GM12801 (cell line): ENCODE measurements at regions not wholly inside any gene's neighbourhood (a gene's known extent, or its start where the extent isn't known, plus 50 kb on each side); places are given as distances from the start of the nearest gene placed in this dataset.

Experiments
- CTCF ChIP-seq: IDR thresholded peaks from one replicate; pipeline ENCODE4 v1.5.1; 2011; ENCODE audit warnings: control low read depth; ENCODE audit not compliant: insufficient read length; ENCODE audit errors: extremely low read depth

GRCh38 chr20:52806918-52807317 is 165.2 kb upstream of the TSHZ2 start:
- TF ChIP-seq CTCF, result no peak

- no peak for TF ChIP-seq CTCF
Measured at GRCh38 chr20:52805843-52806242, 166.3 kb upstream of the TSHZ2 start.

- TF ChIP-seq CTCF, result no peak
Measured at GRCh38 chr20:52805296-52805571, 166.9 kb upstream of the TSHZ2 start.

- TF ChIP-seq CTCF, result no peak
Measured at GRCh38 chr20:52804497-52805295, 167.5 kb upstream of the TSHZ2 start.

- no peak for TF ChIP-seq CTCF
Measured at GRCh38 chr20:52801628-52802006, 170.5 kb upstream of the TSHZ2 start.

- TF ChIP-seq CTCF, result no peak
Measured at GRCh38 chr20:52800734-52801627, 171.2 kb upstream of the TSHZ2 start.

- TF ChIP-seq CTCF, result no peak
Measured at GRCh38 chr20:52799130-52799529, 173.0 kb upstream of the TSHZ2 start.
